GM19328 (cell line): ENCODE measurements at regions not wholly inside any gene's neighbourhood (a gene's known extent, or its start where the extent isn't known, plus 50 kb on each side); places are given as distances from the start of the nearest gene placed in this dataset.

Experiments
- ATAC-seq: cut with Tn5 transposase; IDR thresholded peaks from one replicate; pipeline ENCODE4 v1.9.1; 2021; ENCODE audit warnings: mild to moderate bottlenecking, moderate library complexity; ENCODE audit not compliant: unreplicated experiment

- ATAC-seq = no peak
Measured at GRCh38 chr1:105684714-105685113, 1371.8 kb upstream of the PRMT6 start.

- ATAC-seq = no peak
Measured at GRCh38 chr1:105686026-105686425, 1370.4 kb upstream of the PRMT6 start.

- no peak for ATAC-seq
Measured at GRCh38 chr1:105686874-105687690, 1369.4 kb upstream of the PRMT6 start.

- no peak for ATAC-seq
Measured at GRCh38 chr1:105700723-105701122, 1355.8 kb upstream of the PRMT6 start.

GRCh38 chr1:105724286-105724685 is 1332.2 kb upstream of the PRMT6 start:
- no peak for ATAC-seq

- no peak for ATAC-seq
Measured at GRCh38 chr1:105730701-105731100, 1325.8 kb upstream of the PRMT6 start.

- no peak for ATAC-seq
Measured at GRCh38 chr1:105736349-105736748, 1320.1 kb upstream of the PRMT6 start.

- ATAC-seq = no peak
Measured at GRCh38 chr1:105779727-105780126, 1276.7 kb upstream of the PRMT6 start.

- ATAC-seq = no peak
Measured at GRCh38 chr1:105785021-105785420, 1271.5 kb upstream of the PRMT6 start.

GRCh38 chr1:105793536-105794146 is 1262.8 kb upstream of the PRMT6 start:
- no peak for ATAC-seq

- no peak for ATAC-seq
Measured at GRCh38 chr1:105795741-105796140, 1260.7 kb upstream of the PRMT6 start.

- ATAC-seq = no peak
Measured at GRCh38 chr1:105830571-105831146, 1225.8 kb upstream of the PRMT6 start.

GRCh38 chr1:105838071-105838470 is 1218.4 kb upstream of the PRMT6 start:
- no peak for ATAC-seq

GRCh38 chr1:105865546-105865945 is 1190.9 kb upstream of the PRMT6 start:
- ATAC-seq = no peak

GRCh38 chr1:105872817-105873216 is 1183.7 kb upstream of the PRMT6 start:
- ATAC-seq = no peak

GRCh38 chr1:105874621-105875020 is 1181.9 kb upstream of the PRMT6 start:
- ATAC-seq = peak; percentile 55

GRCh38 chr1:105886309-105886708 is 1170.2 kb upstream of the PRMT6 start:
- ATAC-seq = no peak

- no peak for ATAC-seq
Measured at GRCh38 chr1:105891308-105891707, 1165.2 kb upstream of the PRMT6 start.

GRCh38 chr1:105894006-105894405 is 1162.5 kb upstream of the PRMT6 start:
- ATAC-seq = no peak

GRCh38 chr1:105909811-105910210 is 1146.7 kb upstream of the PRMT6 start:
- ATAC-seq = no peak

- ATAC-seq = no peak
Measured at GRCh38 chr1:105914403-105914802, 1142.1 kb upstream of the PRMT6 start.

- ATAC-seq = no peak
Measured at GRCh38 chr1:105934806-105935205, 1121.7 kb upstream of the PRMT6 start.
